Activated CD4-positive, alpha-beta T cell treated with anti-CD3 and anti-CD28 coated beads for 4 hours (primary cell): ENCODE measurements at regions not wholly inside any gene's neighbourhood (a gene's known extent, or its start where the extent isn't known, plus 50 kb on each side); places are given as distances from the start of the nearest gene placed in this dataset.
"Not testable (repeated sequence)": the region's sequence is repeated elsewhere in the genome, so short reads cannot be mapped to it uniquely, and the experiment has no call there.

Experiments used
- DNase-seq, 2 donors: peaks; one replicate each; pipeline ENCODE4 v3.0.0-alpha.2; 2020

DNA sequence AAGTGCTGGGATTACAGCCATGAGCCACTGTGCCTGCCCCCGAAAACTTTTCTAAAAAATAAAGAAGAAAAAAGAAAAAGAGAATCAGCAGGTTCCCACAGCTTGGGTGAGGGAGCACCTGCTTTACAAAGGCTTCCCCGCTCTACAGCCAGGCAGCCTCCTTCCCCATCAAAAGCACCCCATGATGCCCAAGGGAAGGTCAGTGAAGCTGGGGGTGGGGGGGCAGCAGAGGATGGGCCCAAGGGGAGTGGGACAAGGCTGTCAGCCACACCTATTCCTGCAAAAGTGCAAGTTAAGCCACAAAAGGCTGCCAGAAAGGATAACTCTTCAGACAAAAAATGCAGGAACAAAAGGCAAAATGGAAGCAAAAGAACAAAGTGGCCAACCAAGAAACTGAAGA lies 72.5 kb downstream of the FAM50B start:
- DNase-seq, result no peak

DNA sequence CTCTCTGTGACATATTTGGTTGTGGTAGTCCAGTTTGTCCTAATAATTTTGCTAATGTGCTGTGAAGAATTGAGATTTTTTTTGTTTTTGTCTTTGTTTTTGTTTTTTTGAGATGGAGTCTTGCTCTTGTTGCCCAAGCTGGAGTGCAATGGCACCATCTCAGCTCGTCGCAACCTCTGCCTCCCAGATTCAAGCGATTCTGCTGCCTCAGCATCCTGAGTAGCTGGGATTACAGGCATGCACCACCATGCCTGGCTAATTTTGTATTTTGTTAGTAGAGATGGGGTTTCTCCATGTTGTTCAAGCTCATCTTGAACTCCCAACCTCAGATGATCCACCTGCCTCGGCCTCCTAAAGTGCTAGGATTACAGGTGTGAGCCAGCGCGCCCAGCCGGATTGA lies 73.4 kb downstream of the FAM50B start:
- not testable (repeated sequence) for DNase-seq

DNA sequence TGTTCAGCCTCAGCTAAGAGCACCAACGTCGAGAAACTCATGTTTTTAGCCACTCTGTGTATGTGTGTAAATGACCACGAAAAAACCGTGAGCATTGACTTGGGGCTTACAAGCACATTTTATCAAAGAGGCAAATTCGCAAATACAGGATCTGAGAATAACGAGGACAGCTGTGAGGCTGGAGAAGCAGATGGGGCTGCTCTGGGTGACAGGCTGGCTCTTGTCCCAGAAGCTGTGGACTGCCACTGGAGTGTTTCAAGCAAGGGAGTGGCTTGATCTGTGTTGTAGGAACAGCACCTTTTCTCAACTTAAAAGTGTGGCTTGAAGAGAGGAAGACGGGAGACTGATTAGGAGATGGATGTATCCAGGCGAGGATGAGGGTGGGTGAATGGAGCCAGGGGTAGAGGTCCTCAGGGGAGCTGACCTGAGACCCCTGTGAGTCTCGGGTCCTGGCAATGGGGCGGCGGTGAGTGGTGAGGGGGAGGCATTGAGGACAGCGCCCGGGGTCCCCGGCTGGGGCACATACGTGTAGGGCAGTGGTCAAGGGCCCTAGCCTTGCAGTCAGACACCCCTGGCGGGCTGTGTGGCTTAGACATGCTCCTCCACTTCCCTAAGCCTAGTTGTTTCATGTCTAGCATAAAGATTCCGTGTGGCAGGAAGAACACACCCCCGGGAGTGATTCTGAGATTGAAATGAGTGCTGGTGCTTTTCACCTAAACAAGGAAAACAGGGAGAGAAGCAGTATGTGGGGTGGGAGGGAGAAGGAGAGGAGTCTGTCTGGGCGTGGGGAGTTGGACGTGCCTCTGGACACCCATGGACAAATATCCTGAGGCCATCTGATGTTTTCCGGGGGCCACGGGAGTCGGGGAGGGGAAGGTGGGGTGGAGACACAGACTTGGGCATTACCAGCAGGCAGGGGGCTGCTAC lies 76.3 kb downstream of the FAM50B start:
- not testable (repeated sequence) for DNase-seq

DNA sequence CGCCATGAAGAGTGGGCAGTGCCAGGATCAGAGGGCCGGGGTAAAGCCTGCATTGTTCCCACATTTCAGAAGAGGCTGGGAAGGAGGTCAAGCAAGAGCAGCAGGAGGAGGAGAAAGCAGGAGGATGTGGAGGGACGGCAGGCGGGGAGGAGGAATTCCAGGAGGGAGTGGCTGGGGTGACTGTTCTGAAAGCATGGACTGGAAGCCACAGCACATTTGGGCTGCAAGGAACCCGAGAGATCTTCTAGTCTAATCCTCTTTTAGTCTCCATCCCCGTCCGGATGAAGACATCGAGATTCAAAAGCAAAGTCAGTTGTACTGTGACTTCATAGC lies 76.9 kb downstream of the FAM50B start:
- DNase-seq, result no peak

DNA sequence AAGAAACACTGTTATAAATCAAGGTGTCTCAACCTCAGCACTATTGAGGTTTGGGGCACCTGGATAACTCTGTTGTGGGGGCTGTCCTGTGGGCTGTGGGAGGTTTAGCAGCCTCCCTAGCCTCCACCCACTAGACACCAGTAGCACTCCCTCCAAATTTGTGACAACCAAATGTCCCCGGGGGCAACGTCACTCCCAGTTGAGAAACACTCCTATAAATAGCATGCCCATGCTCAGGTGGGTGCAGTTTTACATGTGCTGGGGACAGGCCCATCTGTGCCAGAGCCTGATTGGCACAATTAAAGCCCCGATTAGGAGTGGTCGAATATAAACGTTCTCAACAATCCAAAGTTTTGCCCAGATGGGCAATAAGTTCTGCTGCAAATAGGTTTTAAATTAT lies 78.9 kb downstream of the FAM50B start:
- DNase-seq, result no peak

DNA sequence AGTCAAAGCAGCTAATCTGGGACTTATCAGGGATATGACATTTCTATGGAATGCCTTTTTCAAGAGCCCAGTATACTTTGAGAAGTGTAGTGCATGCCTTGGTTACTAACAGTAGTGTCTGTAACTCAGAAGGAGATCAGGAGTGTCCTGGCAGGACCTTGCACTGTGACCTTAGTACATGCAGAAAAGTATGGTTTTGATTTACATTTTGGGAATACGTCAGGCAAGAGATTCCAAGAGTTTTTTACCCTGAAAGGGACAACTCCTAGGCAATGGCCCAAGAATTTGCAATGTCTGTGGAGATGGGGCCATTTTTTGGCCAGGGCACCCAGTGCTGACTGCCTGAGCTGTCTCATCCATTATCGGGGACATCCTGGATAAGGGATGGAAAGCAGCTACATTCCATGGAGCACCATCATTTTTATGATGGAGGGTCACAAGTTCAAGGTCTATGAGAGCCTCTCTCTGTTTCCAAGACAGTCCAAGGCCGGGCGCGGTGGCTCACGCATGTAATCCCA lies 80.2 kb downstream of the FAM50B start:
- DNase-seq, result no peak

DNA sequence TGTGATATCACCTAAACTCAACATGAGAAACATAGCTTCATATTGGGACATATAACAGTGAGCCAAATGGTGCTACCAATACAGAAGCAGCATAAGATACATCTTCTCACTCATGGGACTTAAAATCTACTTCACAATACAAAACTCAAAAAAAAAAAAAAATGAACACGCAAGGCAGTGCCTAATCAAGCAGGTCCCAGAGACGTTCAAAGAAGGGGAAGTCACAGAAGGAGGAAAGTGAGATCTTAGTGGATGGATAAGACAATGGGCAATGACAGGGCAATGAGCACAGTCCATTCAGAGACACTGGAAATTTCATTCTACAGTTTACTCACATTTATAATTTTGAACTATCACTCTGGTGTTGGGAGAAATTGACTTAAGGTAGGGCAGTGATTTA lies 88.3 kb downstream of the FAM50B start:
- no peak for DNase-seq

DNA sequence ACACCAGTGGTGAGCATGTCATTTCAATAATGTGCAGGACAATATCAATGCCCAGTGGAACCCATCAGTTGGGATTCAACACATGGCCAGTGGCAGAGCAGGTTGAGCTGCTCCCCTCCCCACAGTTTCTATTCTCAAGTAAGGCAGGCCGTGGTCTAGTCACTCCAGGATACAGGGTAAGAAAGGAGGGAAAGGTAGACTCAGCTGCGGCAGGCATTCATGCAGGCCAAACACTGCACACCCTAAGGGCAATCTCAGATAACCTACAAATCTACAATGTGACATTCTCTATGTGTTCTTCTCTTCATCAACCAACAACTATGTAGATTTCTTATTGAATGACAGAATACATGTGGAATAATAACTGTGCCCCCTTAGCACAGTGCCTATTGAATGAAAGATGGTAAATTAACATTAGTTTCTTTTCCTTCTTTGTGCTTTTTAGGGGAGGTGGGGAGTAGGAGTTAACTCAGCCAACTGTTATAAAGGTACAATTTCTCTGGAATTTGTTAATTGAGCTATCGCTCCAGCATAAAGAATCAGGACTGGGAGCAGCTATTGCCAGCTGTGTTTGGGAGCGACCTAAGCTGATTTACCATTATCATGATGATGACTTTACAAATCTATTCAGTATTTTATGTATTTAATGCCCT lies 89.7 kb downstream of the FAM50B start:
- no peak for DNase-seq

DNA sequence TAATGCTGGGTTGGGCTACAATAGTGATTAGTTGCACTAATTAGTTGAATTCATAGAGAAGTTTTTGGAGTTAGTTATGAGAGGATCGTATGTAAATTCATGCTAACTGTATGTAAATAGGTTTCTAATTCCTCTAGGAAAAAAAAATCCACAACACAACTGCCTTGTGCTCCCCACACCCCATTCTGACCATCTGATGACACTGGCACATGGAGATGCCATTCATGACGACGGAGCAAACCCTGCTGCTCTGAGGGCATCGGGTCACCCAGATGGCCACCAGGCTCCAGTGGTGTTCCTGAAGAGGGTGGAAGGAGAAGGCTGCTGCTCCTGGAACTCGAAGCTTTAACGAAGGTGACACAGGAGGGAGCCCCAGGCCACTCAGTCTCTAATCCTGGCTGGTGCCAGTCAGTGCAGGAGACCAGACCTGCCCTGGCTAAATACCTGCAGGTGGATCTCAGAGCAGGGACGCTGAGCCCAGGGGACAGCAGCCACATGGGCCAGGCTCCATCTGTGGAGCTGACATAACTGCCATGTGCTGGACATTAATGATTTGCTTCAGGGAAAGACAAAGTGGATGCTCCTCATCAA lies 90.3 kb downstream of the FAM50B start:
- no peak for DNase-seq

DNA sequence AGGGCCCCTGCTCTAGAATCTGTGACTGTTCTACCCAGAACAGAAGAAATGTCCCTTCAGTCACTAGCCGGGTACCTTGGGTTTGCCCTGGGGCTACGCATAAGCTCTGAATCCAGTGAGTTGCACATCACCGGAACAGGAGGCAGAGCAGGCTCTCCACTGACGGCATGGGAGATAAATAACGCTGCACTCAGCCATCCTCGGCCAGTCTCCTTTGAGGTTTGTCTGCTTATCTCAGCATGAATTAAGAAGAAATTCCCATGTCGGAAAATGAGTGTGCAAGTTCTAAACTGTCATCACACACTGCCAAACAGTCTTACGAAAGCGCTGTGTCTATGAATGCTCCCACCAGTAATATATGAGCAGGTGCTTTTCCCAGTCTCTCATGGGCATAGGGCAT lies 90.8 kb downstream of the FAM50B start:
- DNase-seq, result no peak

DNA sequence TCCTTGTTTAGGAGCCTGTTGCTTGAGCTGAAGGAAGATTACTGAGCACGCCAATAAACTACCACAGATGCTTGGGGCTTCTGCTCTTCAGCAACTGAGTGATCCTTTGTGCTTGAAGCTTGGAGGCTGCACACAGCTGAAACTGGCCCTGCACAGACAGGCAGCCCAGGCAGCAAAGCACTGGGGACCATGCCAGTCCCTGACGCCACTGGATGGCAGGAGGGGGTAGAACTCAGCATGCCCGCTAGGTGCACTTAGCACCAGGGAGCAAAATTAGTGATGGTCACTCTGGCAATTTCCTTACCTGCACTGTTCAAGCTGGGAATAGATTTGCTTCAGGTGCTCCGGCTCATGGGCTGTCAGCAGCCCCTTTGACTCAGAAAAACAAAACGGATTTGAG lies 91.5 kb downstream of the FAM50B start:
- no peak for DNase-seq

DNA sequence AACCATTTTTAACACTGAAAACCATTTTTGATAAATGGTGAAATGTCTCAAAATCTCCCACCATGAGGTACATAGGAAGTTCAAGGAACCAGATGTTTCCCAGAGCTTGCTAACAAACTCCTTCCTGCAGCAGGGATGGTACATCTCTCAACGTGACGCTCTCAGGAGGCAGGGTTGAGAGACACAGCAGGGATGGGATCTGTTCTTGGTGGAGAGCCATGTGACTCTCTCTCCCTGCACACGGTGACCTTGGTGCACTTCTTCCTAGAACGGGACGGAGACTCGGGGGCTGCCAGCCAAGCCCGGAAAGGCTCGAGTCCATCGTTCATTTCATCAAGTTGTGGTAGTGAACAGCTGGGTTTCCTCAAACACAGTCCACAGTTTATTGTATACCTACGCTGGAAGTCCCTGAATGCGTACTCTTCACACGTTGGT lies 94.2 kb downstream of the FAM50B start:
- DNase-seq, result no peak

DNA sequence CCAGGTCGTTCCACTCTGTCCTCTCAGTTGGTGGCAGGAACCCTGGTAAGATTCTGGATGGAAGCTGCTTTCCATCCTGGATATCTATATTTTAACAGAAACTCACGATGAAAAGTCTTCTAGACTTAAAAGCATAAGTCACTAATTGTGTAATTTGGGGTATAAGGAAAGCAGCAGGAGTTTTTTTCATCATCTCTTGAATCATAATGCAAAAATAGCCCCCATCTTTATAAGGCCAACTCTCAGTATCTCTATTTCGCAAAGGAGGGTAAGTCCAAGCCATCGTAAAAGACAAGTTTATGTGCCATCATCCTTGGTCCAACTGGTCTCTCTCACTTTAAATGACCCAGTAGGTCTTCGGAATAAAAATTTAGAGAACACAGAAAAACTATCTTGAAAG lies 95.1 kb downstream of the FAM50B start:
- no peak for DNase-seq

DNA sequence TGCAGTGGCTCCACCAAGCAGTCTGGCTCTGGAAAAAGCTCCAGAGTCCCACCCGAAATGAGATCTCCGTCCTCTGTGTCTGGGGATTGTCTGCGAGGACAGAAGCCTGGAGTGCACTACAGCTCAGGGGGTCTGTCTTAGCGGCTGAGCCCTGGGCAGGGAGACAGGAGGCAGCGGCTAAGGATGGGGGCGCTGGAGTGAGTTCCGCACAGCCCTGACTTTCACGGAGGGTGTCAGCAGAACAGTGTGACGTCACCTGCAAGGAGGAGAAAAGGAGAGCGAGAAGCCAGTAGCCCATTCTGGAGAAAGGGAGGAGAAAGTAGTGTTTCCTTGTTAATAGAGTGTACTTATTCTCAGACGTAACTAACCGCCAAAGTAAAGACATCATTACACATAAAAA lies 97.6 kb downstream of the FAM50B start:
- no peak for DNase-seq

DNA sequence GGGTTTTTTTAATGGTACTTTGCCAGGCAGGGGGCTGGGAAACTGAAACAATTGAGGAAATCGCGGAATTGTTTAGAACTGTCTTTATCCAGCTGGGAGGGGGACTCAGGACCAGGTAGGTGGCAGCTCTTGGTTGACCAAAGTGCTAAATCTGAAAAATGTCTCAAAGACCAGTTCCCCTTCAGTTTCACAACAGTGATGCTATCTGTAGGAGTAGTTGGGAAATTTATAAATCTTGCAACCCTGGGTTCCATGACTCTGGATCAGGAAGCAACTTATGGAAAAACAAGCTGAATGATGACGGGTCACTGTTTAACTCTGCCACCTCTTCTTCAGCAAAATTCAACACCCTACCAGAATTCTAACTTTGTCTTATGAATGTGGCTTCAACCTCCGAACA lies 99.7 kb downstream of the FAM50B start:
- DNase-seq, result no peak

DNA sequence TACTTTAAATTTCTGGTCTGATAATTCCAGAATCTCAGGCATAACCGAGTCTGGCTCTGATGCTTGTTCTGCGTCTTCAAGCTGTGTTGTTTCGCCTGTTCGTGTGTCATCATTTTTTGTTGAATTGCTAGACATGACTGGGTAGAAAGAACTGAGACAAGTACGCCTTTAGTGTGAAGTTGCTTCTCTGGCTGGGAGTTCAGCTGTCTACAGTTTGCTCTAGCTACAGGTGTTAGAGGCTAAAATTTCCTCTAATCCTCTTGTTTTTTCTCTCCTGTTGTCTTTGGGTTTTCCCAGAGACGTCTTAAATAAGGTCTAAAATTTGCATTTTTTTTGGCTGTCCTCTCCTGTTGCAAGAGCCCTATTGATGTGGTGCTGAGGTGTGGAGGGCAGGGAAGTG lies 100.3 kb downstream of the FAM50B start:
- no peak for DNase-seq

DNA sequence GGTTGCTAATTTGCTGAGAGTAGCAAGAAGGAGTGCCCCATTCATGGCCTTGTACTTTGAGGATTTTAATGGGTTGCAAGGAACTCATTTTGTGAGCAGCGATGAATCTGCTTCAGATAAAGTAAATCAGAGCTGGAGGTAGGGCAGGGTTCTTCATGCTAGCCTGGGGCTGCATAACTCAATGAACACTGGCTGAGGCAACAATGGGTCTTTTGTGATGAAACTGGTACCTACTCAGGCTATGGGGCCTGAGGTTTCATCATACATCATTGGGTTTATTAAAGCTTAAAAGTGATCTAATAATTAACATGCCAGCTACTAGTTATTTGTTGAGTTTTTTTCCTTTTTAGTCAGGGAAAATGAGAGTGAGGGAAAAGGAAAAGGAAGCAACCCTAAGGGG lies 106.9 kb downstream of the FAM50B start:
- no peak for DNase-seq

DNA sequence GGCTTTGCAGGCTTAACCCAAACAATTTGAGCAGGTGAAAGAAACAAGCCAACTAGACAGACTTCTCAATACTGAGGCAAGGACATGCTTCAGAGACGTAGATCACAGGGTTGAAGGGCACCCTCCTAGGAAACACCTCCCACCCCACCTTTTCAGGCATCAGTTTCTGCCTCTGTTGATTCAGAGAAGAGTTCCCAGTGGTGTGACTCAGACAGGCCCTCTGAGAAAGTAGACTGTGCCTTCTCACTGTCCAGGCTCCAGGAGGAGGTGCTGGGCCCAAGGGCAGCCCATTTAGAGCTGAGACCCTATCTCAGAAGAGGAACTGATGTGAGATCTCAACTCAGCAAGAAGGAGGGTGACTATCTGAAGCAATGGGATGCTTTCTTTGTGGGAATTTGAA lies 108.1 kb downstream of the FAM50B start:
- no peak for DNase-seq

DNA sequence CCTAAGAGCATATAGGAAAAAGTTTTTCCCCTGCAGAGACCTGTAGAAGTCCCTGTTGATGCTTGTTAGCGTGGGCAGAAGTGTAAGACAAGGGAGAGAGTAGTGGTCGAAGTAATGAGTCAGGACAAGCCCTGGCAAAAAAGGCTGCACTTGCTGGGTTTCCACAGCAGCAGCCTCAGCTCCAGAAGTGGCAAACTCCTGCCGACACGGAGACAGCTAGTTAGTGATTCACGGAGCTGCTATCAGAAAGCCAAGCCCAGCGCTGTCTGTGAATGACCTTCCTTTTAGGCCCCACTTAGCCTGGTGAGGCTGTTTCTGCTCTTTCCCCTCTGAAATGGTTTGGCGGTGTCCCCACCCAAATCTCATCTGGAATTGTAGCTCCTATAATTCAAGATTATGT lies 109.1 kb downstream of the FAM50B start:
- DNase-seq, result no peak

DNA sequence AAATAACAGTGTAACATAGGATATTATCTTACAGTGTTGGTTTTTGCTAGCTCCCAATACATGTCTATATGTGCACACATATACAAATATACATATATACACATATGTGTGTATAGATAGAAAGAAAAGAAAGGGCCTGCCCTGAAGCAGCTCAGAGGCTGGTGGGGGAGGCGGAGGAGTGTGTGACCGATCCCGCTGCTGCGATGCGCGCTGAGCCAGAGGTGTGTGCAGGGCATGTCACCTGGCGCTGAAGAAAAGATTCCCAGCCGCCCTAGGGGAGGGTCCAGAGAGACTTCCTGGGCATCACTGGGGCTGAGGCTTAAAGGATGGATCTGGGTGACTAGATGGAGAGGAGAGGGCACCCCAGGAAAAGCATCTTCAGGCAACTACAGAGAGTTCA lies 110.2 kb downstream of the FAM50B start:
- DNase-seq, result no peak

DNA sequence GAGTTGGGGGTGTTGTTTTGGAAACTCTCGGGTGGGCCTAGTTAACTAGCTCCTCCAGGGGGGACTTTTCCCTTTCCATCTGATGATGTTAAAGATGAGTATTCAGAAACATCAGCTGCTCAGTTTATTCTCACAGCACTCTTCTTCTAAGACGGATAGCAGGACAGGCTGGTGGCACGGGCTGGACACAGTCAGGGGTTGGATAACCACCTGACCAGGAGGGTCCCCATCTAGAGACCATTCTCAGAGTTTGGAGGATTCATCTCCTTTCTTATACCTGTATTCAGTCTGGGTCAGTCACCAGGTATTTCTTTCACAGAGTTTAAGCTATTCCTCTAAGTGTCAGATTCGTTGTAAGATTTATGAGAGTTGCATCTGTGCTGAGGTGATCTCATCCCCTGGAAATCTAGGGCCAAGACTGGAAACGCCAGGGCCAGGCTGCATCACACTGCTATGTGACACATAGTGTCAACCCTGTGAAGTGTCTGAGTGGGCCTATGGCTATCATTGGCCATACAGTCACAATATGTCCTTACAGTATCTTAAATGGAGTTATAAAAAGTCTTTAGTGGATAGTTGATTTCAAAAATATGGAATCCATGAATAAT lies 111.7 kb downstream of the FAM50B start:
- DNase-seq, result no peak

DNA sequence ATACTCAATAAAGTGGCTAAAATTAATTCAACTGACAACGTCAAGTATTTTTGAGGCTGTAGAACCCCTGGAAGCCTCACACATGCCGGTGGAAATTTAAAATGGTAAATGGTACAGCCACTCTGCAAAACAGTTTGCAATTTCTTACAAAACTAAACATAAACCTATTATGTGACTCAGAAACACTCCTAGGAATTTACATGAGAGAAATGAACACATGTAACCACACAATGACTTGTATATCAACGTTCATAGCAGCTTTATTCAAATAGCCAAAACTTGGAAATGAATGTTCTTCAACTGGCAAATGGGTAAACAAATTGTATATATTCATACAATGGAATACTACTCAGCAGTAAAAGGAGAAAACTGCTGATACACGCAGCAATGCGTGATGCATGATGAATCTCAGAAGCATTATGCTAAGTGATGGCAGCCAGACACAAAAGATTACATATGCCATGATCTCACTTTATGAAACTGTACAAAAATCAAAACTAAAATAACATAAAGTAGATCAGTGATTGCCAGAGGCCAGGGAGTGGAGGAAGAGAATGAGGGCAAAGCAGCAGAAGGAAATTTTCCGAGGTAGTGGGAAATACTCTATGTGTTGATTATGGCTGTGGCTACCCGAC lies 112.5 kb downstream of the FAM50B start:
- no peak for DNase-seq
